HG02884 (cell line): ENCODE measurements at regions not wholly inside any gene's neighbourhood (a gene's known extent, or its start where the extent isn't known, plus 50 kb on each side); places are given as distances from the start of the nearest gene placed in this dataset.
"Not testable (repeated sequence)": the region's sequence is repeated elsewhere in the genome, so short reads cannot be mapped to it uniquely, and the experiment has no call there.

Experiments
- ATAC-seq: cut with Tn5 transposase; IDR thresholded peaks from one replicate; pipeline ENCODE4 v1.9.1; 2021; ENCODE audit warnings: mild to moderate bottlenecking, moderate library complexity; ENCODE audit not compliant: unreplicated experiment

GRCh38 chr6:84848960-84849359 lies 84.6 kb upstream of the TBX18 start:
- ATAC-seq, result no peak

DNA sequence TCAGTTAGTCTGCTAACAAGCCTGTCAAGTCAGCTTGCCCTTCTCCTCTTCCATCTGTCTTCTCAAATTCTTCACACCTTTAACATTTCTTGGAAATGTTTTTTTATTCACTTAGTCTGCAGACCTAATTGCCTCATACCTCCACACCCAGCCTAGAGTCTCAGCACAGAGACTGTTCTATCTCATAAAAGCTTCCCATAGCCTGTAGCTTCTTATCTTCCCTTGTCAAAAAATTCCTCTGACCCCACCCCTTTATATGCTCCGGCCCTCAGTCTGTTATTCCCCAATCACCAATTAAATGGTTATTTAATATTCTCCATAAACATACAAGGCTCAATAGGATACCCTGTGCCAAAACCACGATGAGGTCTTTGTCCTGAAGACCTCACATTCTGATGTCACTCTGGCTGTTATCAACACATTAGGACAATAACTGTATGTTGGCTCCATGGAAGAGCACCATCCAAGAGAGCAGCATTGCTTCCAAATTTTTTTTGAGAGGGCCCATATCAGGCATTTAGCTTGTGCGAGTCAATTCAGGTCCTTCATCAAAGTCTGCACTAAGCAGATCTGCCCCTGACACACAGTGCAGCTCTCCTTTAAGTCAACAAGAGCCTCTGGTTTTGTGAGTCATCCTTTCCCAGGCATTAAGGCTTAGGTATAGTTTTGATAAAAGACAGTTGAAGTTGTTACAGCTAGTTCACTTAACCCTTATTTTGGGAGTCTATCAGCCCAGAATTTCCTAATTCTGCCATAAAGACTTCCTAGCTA lies 83.2 kb upstream of the TBX18 start:
- no peak for ATAC-seq

DNA sequence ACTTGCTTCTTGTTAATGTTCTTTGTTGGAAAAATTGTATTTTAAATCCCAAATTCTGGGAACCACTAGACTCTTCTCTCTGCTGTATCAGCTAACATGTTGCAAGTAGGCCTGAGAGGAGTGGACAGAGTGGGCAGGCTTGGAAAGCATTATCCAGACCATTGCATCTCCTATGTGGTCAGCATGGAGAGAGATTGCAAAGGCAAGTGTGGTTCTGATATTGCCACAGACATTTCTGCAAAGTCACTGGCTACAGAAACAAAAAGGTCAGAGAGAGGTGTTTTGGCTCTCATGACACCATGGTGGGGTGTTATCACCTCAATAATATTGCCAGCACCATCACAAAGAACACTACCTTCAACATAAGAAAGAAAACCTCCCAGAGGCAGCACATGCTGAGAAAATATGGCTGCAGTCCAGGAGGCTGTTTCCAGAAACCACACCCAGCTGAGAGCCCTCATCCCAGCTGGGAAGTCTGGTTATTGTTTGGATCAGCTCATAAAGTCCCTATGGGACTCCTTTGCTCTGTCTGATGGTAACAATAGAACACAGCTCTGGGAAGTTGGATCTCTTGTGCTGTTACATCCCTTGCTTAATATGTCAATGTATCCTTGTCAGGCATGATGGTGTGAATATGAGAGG lies 78.2 kb upstream of the TBX18 start:
- ATAC-seq, result no peak

- ATAC-seq, result not testable (repeated sequence)
Measured at GRCh38 chr6:84837068-84837866, 72.9 kb upstream of the TBX18 start.

- ATAC-seq, result no peak
Measured at GRCh38 chr6:84836366-84836765, 72.0 kb upstream of the TBX18 start.

- ATAC-seq, result no peak
Measured at GRCh38 chr6:84835340-84835739, 70.9 kb upstream of the TBX18 start.

GRCh38 chr6:84831924-84832323 lies 67.5 kb upstream of the TBX18 start:
- ATAC-seq, result not testable (repeated sequence)

DNA sequence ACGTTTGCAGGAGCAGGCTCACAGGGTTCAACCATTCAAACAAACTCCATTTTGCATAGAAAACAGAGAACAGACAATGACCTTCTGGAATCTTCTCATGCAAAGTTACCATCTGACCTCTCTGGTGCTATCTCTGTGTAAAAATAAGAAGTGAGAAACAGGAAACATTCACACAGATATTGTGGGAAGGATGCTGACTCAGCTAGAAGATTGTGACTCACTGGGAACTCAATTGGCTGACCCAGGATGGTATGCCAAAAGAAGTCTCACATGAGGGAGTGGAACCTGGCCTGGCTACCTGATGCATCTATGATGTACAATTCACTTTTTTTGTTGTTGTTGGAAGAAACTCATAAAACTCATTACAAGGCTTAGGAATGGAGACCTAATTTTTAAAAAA lies 61.1 kb upstream of the TBX18 start:
- no peak for ATAC-seq

DNA sequence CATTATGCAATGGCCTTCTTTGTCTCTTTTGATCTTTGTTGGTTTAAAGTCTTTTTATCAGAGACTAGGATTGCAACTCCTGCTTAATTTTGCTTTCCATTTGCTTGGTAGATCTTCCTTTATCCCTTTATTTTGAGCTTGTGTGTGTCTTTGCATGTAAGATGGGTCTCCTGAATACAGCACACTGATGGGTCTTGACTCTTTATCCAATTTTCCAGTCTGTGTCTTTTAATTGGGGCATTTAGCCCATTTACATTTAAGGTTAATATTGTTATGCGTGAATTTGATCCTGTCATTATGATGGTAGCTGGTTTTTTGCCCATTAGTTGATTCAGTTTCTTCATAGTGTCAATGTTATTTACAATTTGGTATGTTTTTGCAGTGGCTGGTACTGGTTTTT lies 56.9 kb upstream of the TBX18 start:
- ATAC-seq, result not testable (repeated sequence)

DNA sequence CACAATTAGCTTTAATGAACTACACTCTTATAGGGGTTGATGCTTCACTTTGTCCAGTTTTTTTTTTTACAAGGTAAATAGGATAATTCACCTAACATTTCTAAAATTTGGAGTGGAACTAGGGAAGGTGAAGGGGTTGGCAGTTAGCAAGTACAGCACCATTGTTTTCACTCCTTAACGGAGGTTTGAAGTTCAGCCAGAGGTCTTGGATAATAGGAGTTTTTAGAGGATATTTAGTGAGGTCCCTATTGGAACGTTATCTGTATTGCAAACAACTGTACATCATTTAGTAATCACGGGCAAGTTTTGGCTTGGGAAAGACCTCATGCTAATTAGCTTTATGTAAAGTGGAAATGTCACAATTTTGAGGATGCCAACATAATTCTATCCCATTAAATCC lies 52.3 kb upstream of the TBX18 start:
- ATAC-seq, result no peak

DNA sequence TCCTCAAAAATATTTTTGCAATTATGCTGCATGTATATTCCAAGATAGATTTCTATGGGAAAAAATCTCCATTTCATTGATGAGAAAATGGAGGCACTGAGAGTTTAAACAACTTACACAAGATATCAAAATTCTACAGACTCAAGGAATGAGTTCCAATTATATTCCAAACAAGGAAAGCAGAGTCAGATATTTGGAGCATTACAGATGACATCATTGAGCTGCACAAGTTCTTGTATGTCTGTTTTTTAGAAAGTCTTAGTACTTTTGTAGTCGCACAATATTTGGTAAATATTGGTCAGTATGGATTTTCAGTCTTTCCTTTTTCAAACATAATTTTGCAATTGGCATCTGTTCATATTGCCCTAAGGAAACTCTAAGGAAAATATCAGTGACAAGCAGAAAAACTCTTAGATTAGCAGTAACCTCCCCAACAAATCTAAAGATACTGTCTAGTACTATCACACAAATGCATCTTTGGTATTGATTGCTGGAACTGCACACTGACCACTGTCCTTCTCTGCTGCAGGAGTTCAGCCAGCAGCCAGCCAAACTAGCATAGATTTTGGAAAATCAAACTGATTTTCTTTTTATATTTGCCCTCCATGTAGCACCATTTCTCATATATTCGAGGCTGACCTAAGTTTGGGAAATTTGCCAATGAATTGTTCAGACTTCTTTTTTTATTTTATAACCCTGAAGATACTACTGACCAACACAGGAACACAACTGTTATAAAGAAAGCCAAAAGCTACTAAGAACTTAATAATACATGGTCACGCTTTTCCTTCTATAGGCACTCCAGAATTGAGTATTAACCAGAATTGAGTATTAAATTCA lies 51.7 kb upstream of the TBX18 start:
- ATAC-seq, result no peak
